ENCODE measurements at regions not wholly inside any gene's neighbourhood (a gene's known extent, or its start where the extent isn't known, plus 50 kb on each side); places are given as distances from the start of the nearest gene placed in this dataset.
"Not testable (repeated sequence)": the region's sequence is repeated elsewhere in the genome, so short reads cannot be mapped to it uniquely, and the experiment has no call there.

DNA sequence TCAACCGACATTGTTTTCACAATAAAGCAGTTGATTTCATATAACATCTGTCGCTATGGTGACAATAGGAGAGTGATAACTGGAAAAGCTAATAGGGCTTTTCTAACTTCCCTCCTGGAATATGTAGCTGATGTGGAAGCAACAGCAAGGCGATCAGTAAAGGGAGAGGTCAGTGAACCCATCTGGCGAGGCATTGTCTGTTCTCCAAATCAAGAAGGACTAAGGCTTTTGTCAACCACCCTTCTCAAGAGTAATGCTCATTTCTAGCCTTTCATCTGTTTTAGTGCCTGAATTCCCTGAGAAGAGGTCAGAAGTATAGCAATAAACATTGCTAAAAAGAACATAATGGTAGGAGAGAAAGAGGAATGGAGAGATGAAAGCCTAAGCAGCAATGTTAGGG lies 201.3 kb downstream of the AKAP7 start:
- Histone ChIP-seq H3K4me3 (ENCODE audit: extremely low read depth, insufficient read depth, low read length, poor library complexity, severe bottlenecking) (no peak overlapping the region), H3K27ac (ENCODE audit: low read depth, low read length, severe bottlenecking) (no peak overlapping the region), H3K9me3 (ENCODE audit: control insufficient read depth, low read length) (no peaks in the 10 kb centered on the region), H3K4me1 (ENCODE audit: control insufficient read depth, insufficient read depth, low read length, poor library complexity, severe bottlenecking) (no peaks in the 10 kb centered on the region), H3K36me3 (ENCODE audit: control insufficient read depth, insufficient read depth, low read length) (no peaks in the 10 kb centered on the region)
- 93% methylated on average over 2 of the region's 4 CpGs; no CpG with 5 or more reads in 1 of the 2 experiments for WGBS, 2 experiments (ENCODE audit: insufficient coverage in 2 of 2)

DNA sequence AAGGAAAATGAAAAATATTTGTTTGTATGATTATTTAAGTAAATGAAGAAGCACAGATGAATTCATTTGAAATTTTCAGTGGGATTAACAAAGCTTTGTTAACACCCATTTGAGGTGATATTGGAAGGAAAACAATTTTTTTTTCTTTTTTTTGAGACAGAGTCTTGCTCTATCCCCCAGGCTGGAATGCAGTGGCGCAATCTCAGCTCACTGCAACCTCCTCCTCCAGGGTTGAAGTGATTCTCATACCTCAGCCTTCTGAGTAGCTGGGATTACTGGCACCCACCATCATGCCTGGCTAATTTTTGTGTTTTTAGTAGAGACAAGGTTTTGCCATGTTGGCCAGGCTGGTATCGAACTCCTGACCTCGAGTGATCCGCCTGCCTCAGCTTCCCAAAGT lies 211.6 kb downstream of the AKAP7 start:
- H3K9me3 ChIP-seq (ENCODE audit: control insufficient read depth, low read length); H3K4me3 ChIP-seq (ENCODE audit: extremely low read depth, insufficient read depth, low read length, poor library complexity, severe bottlenecking); H3K36me3 ChIP-seq (ENCODE audit: control insufficient read depth, insufficient read depth, low read length); H3K4me1 ChIP-seq (ENCODE audit: control insufficient read depth, insufficient read depth, low read length, poor library complexity, severe bottlenecking); H3K27ac ChIP-seq (ENCODE audit: low read depth, low read length, severe bottlenecking): not testable (repeated sequence)
- 73 to 83% methylated on average over 3 of the region's 4 CpGs for WGBS, 2 experiments (ENCODE audit: insufficient coverage in 2 of 2)

GRCh38 chr6:131348572-131348971 lies 213.3 kb downstream of the AKAP7 start:
- Histone ChIP-seq H3K36me3 (ENCODE audit: control insufficient read depth, insufficient read depth, low read length) (no peaks in the 10 kb centered on the region), H3K27ac (ENCODE audit: low read depth, low read length, severe bottlenecking) (no peak overlapping the region), H3K9me3 (ENCODE audit: control insufficient read depth, low read length) (no peaks in the 10 kb centered on the region), H3K4me1 (ENCODE audit: control insufficient read depth, insufficient read depth, low read length, poor library complexity, severe bottlenecking) (no peaks in the 10 kb centered on the region), H3K4me3 (ENCODE audit: extremely low read depth, insufficient read depth, low read length, poor library complexity, severe bottlenecking) (no peak overlapping the region)
- 80 to 93% methylated on average over 4 to 5 of the region's 5 CpGs for WGBS, 2 experiments (ENCODE audit: insufficient coverage in 2 of 2)

- Histone ChIP-seq H3K4me1 (ENCODE audit: control insufficient read depth, insufficient read depth, low read length, poor library complexity, severe bottlenecking) (no peaks in the 10 kb centered on the region), H3K36me3 (ENCODE audit: control insufficient read depth, insufficient read depth, low read length) (no peaks in the 10 kb centered on the region), H3K9me3 (ENCODE audit: control insufficient read depth, low read length) (no peaks in the 10 kb centered on the region), H3K27ac (ENCODE audit: low read depth, low read length, severe bottlenecking) (no peak overlapping the region), H3K4me3 (ENCODE audit: extremely low read depth, insufficient read depth, low read length, poor library complexity, severe bottlenecking) (no peak overlapping the region)
- no CpG with 5 or more reads among the region's 1 CpG for WGBS, 2 experiments (ENCODE audit: insufficient coverage in 2 of 2)
Measured at GRCh38 chr6:131349199-131349598, 213.9 kb downstream of the AKAP7 start.

GRCh38 chr6:131353106-131353505 lies 217.8 kb downstream of the AKAP7 start:
- H3K27ac ChIP-seq (ENCODE audit: low read depth, low read length, severe bottlenecking): no peak overlapping the region
- H3K4me1 ChIP-seq (ENCODE audit: control insufficient read depth, insufficient read depth, low read length, poor library complexity, severe bottlenecking): no peaks in the 10 kb centered on the region
- H3K4me3 ChIP-seq (ENCODE audit: extremely low read depth, insufficient read depth, low read length, poor library complexity, severe bottlenecking): no peak overlapping the region
- WGBS, 2 experiments (ENCODE audit: insufficient coverage in 2 of 2): 100% methylated on average over 1 to 3 of the region's 3 CpGs
- H3K36me3 ChIP-seq (ENCODE audit: control insufficient read depth, insufficient read depth, low read length): no peaks in the 10 kb centered on the region
- H3K9me3 ChIP-seq (ENCODE audit: control insufficient read depth, low read length): no peaks in the 10 kb centered on the region

GRCh38 chr6:131353876-131354275 lies 218.6 kb downstream of the AKAP7 start:
- no peaks in the 10 kb centered on the region for H3K36me3 ChIP-seq (ENCODE audit: control insufficient read depth, insufficient read depth, low read length)
- H3K9me3 ChIP-seq (ENCODE audit: control insufficient read depth, low read length): no peaks in the 10 kb centered on the region
- H3K4me1 ChIP-seq (ENCODE audit: control insufficient read depth, insufficient read depth, low read length, poor library complexity, severe bottlenecking): no peaks in the 10 kb centered on the region
- 96 to 100% methylated on average over 1 to 4 of the region's 4 CpGs for WGBS, 2 experiments (ENCODE audit: insufficient coverage in 2 of 2)
- H3K27ac ChIP-seq (ENCODE audit: low read depth, low read length, severe bottlenecking): no peak overlapping the region
- H3K4me3 ChIP-seq (ENCODE audit: extremely low read depth, insufficient read depth, low read length, poor library complexity, severe bottlenecking): no peak overlapping the region

- H3K27ac ChIP-seq (ENCODE audit: low read depth, low read length, severe bottlenecking): no peak overlapping the region
- H3K4me3 ChIP-seq (ENCODE audit: extremely low read depth, insufficient read depth, low read length, poor library complexity, severe bottlenecking): no peak overlapping the region
- H3K4me1 ChIP-seq (ENCODE audit: control insufficient read depth, insufficient read depth, low read length, poor library complexity, severe bottlenecking): no peaks in the 10 kb centered on the region
- H3K36me3 ChIP-seq (ENCODE audit: control insufficient read depth, insufficient read depth, low read length): no peaks in the 10 kb centered on the region
- 90% methylated on average over 1 of the region's 2 CpGs; no CpG with 5 or more reads in 1 of the 2 experiments for WGBS, 2 experiments (ENCODE audit: insufficient coverage in 2 of 2)
- no peaks in the 10 kb centered on the region for H3K9me3 ChIP-seq (ENCODE audit: control insufficient read depth, low read length)
Measured at GRCh38 chr6:131354356-131354755, 218.7 kb upstream of the ARG1 start.

DNA sequence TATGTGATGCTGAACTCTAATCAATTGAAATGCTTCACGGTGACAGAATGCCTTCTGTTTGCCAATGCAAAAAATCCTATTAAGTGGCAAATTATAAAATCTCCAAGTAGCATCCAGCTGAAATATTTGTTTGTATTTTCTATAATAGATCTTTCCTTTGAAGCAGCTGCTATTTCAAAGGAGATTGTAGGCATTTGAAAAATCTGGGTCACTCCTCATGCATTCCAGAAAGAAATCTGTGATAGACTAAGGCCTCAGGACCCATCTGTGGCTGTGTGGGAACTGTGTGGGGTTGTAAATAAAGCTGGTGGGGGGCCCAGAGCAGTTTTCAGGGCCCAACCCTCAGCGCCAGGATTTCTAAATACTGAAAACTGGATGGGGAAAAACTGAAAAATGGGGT lies 216.9 kb upstream of the ARG1 start:
- Histone ChIP-seq H3K36me3 (ENCODE audit: control insufficient read depth, insufficient read depth, low read length) (no peaks in the 10 kb centered on the region), H3K4me3 (ENCODE audit: extremely low read depth, insufficient read depth, low read length, poor library complexity, severe bottlenecking) (no peak overlapping the region), H3K4me1 (ENCODE audit: control insufficient read depth, insufficient read depth, low read length, poor library complexity, severe bottlenecking) (no peaks in the 10 kb centered on the region), H3K9me3 (ENCODE audit: control insufficient read depth, low read length) (no peaks in the 10 kb centered on the region), H3K27ac (ENCODE audit: low read depth, low read length, severe bottlenecking) (no peak overlapping the region)
- 63% methylated on average over 1 of the region's 2 CpGs; no CpG with 5 or more reads in 1 of the 2 experiments for WGBS, 2 experiments (ENCODE audit: insufficient coverage in 2 of 2)

GRCh38 chr6:131357501-131357900 lies 215.5 kb upstream of the ARG1 start:
- WGBS, 2 experiments (ENCODE audit: insufficient coverage in 2 of 2): no CpG with 5 or more reads among the region's 2 CpGs
- no peak overlapping the region for H3K27ac ChIP-seq (ENCODE audit: low read depth, low read length, severe bottlenecking)
- H3K4me1 ChIP-seq (ENCODE audit: control insufficient read depth, insufficient read depth, low read length, poor library complexity, severe bottlenecking): no peaks in the 10 kb centered on the region
- H3K36me3 ChIP-seq (ENCODE audit: control insufficient read depth, insufficient read depth, low read length): no peaks in the 10 kb centered on the region
- H3K4me3 ChIP-seq (ENCODE audit: extremely low read depth, insufficient read depth, low read length, poor library complexity, severe bottlenecking): no peak overlapping the region
- no peaks in the 10 kb centered on the region for H3K9me3 ChIP-seq (ENCODE audit: control insufficient read depth, low read length)

GRCh38 chr6:131362070-131362469 lies 211.0 kb upstream of the ARG1 start:
- Histone ChIP-seq H3K27ac (ENCODE audit: low read depth, low read length, severe bottlenecking) (no peak overlapping the region), H3K36me3 (ENCODE audit: control insufficient read depth, insufficient read depth, low read length) (no peaks in the 10 kb centered on the region), H3K9me3 (ENCODE audit: control insufficient read depth, low read length) (no peaks in the 10 kb centered on the region), H3K4me1 (ENCODE audit: control insufficient read depth, insufficient read depth, low read length, poor library complexity, severe bottlenecking) (no peaks in the 10 kb centered on the region), H3K4me3 (ENCODE audit: extremely low read depth, insufficient read depth, low read length, poor library complexity, severe bottlenecking) (no peak overlapping the region)
- 97% methylated on average over 3 of the region's 4 CpGs; no CpG with 5 or more reads in 1 of the 2 experiments for WGBS, 2 experiments (ENCODE audit: insufficient coverage in 2 of 2)

GRCh38 chr6:131362696-131363095 lies 210.3 kb upstream of the ARG1 start:
- Histone ChIP-seq H3K36me3 (ENCODE audit: control insufficient read depth, insufficient read depth, low read length) (no peaks in the 10 kb centered on the region), H3K27ac (ENCODE audit: low read depth, low read length, severe bottlenecking) (no peak overlapping the region), H3K4me1 (ENCODE audit: control insufficient read depth, insufficient read depth, low read length, poor library complexity, severe bottlenecking) (no peaks in the 10 kb centered on the region), H3K9me3 (ENCODE audit: control insufficient read depth, low read length) (no peaks in the 10 kb centered on the region), H3K4me3 (ENCODE audit: extremely low read depth, insufficient read depth, low read length, poor library complexity, severe bottlenecking) (no peak overlapping the region)
- WGBS, 2 experiments (ENCODE audit: insufficient coverage in 2 of 2): 85 to 96% methylated on average over 3 to 5 of the region's 8 CpGs

Data from mesodermal cell (in vitro differentiated cells).